Neutrophil (primary cell): ENCODE measurements at regions not wholly inside any gene's neighbourhood (a gene's known extent, or its start where the extent isn't known, plus 50 kb on each side); places are given as distances from the start of the nearest gene placed in this dataset.

Source experiments
- H3K27ac ChIP-seq: fragments of 200-600 bp; sonication (generic); 2 replicates; pipeline ENCODE4 v1.5.1; 2016; ENCODE audit warnings: mild to moderate bottlenecking, moderate library complexity
- H3K27me3 ChIP-seq: fragments of 200-600 bp; sonication (generic); 2 replicates; pipeline ENCODE4 v1.6.0; 2016; ENCODE audit warnings: mild to moderate bottlenecking
- H3K36me3 ChIP-seq: fragments of 200-600 bp; sonication (generic); 2 replicates; pipeline ENCODE4 v1.5.1; 2017
- H3K4me1 ChIP-seq, 2 experiments: fragments of 200-600 bp in 1 of 2; sonication (generic) in 1 of 2; 1 replicate in 1 of 2; 2 replicates in 1 of 2; pipeline versions ENCODE4 v1.5.1 to v1.6.1; 2013 to 2016; ENCODE audit warnings: low read depth in 1 of 2, low read length in 1 of 2, mild to moderate bottlenecking in 1 of 2, moderate library complexity in 1 of 2; ENCODE audit not compliant: control insufficient read depth in 1 of 2, insufficient read depth in 1 of 2
- H3K4me3 ChIP-seq, 2 experiments: fragments of 200-600 bp in 1 of 2; sonication (generic) in 1 of 2; 1 replicate in 1 of 2; 2 replicates in 1 of 2; pipeline ENCODE4 v1.5.1; 2013 to 2016; ENCODE audit warnings: low read depth in 1 of 2, low read length in 1 of 2, mild to moderate bottlenecking in 1 of 2, moderate library complexity in 1 of 2
- H3K9me3 ChIP-seq: fragments of 200-600 bp; sonication (generic); 2 replicates; pipeline ENCODE4 v1.5.1; 2016
- CTCF ChIP-seq: fragments of 200-600 bp; sonication (generic); IDR thresholded peaks from 2 replicates; pipeline ENCODE4 v1.5.1; 2016; ENCODE audit warnings: antibody characterized with exemption

- no peak overlapping the region for H3K27ac ChIP-seq
- no peak overlapping the region for H3K4me3 ChIP-seq
- TF ChIP-seq CTCF: no peak
- peaks cover 6% of the 10 kb centered on the region for H3K27me3 ChIP-seq
- H3K4me1 ChIP-seq: no peaks in the 10 kb centered on the region
- H3K36me3 ChIP-seq: no peaks in the 10 kb centered on the region
- H3K9me3 ChIP-seq: no peaks in the 10 kb centered on the region
Observed at GRCh38 chr3:124291008-124291407, 299.1 kb upstream of the ROPN1 start.

DNA sequence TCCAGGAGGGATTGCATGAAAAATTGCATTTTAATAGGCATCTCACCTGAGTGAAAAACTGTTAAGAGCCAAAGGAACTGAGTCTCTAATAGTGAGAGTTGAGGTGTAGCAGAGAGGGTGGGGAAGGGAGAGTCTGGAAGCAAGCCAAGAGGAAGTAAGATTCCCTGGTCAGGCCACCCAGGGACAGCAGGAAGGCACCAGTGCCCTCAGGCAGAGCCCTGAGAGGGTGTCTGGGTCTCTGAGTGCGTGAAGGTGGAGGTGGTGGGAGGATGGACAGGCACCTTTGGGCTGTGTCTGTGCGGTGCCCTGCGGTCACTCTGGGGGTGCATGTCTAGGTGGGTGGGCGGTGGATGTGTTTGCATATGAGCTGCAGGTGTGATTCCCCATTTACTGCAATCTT lies 300.4 kb upstream of the ROPN1 start:
- Histone ChIP-seq H3K27ac (no peak overlapping the region), H3K9me3 (no peaks in the 10 kb centered on the region), H3K4me3 (no peak overlapping the region), H3K36me3 (no peaks in the 10 kb centered on the region), H3K27me3 (peaks cover 12% of the 10 kb centered on the region), H3K4me1 (no peaks in the 10 kb centered on the region)
- TF ChIP-seq CTCF: no peak

- Histone ChIP-seq H3K36me3 (no peaks in the 10 kb centered on the region), H3K4me1 (no peaks in the 10 kb centered on the region), H3K27ac (no peak overlapping the region), H3K27me3 (peaks cover 12% of the 10 kb centered on the region), H3K9me3 (no peaks in the 10 kb centered on the region), H3K4me3 (no peak overlapping the region)
- TF ChIP-seq CTCF: no peak
Observed at GRCh38 chr3:124293584-124293983, 301.7 kb upstream of the ROPN1 start.

- H3K9me3 ChIP-seq: no peaks in the 10 kb centered on the region
- TF ChIP-seq CTCF: no peak
- no peak overlapping the region for H3K4me3 ChIP-seq
- H3K4me1 ChIP-seq: no peaks in the 10 kb centered on the region
- H3K27ac ChIP-seq: no peak overlapping the region
- peaks cover 12% of the 10 kb centered on the region for H3K27me3 ChIP-seq
- no peaks in the 10 kb centered on the region for H3K36me3 ChIP-seq
Observed at GRCh38 chr3:124295362-124295761, 303.4 kb upstream of the ROPN1 start.

GRCh38 chr3:124296406-124296805 lies 304.5 kb upstream of the ROPN1 start:
- H3K4me3 ChIP-seq: no peak overlapping the region
- TF ChIP-seq CTCF: no peak
- H3K9me3 ChIP-seq: no peaks in the 10 kb centered on the region
- H3K36me3 ChIP-seq: no peaks in the 10 kb centered on the region
- no peaks in the 10 kb centered on the region for H3K4me1 ChIP-seq
- peaks cover 16% of the 10 kb centered on the region for H3K27me3 ChIP-seq
- H3K27ac ChIP-seq: no peak overlapping the region
